ENCODE measurements at regions not wholly inside any gene's neighbourhood (a gene's known extent, or its start where the extent isn't known, plus 50 kb on each side); places are given as distances from the start of the nearest gene placed in this dataset.

GRCh38 chr17:33438139-33438538 lies 145.0 kb upstream of the ASIC2 start:
- TF ChIP-seq GATA3 (IDR thresholded peaks at IDR 0.05; ENCODE audit: low read depth, low read length) (no peak), GATA2 (IDR thresholded peaks at IDR 0.05; ENCODE audit: low read depth, low read length) (no peak)

- TF ChIP-seq GATA3 (IDR thresholded peaks at IDR 0.05; ENCODE audit: low read depth, low read length) = no peak
- TF ChIP-seq GATA2 (IDR thresholded peaks at IDR 0.05; ENCODE audit: low read depth, low read length) = no peak
Measured at GRCh38 chr17:33438578-33438977, 145.5 kb upstream of the ASIC2 start.

GRCh38 chr17:33442320-33442719 lies 149.2 kb upstream of the ASIC2 start:
- TF ChIP-seq GATA3 (IDR thresholded peaks at IDR 0.05; ENCODE audit: low read depth, low read length) = no peak
- TF ChIP-seq GATA2 (IDR thresholded peaks at IDR 0.05; ENCODE audit: low read depth, low read length) = no peak

GRCh38 chr17:33444731-33445130 lies 151.6 kb upstream of the ASIC2 start:
- TF ChIP-seq GATA3 (IDR thresholded peaks at IDR 0.05; ENCODE audit: low read depth, low read length) (no peak), GATA2 (IDR thresholded peaks at IDR 0.05; ENCODE audit: low read depth, low read length) (no peak)

- peak; percentile 46 for TF ChIP-seq GATA2 (IDR thresholded peaks at IDR 0.05; ENCODE audit: low read depth, low read length)
- TF ChIP-seq GATA3 (IDR thresholded peaks at IDR 0.05; ENCODE audit: low read depth, low read length) = no peak
Measured at GRCh38 chr17:33447090-33447489, 154.0 kb upstream of the ASIC2 start.

- TF ChIP-seq GATA3 (IDR thresholded peaks at IDR 0.05; ENCODE audit: low read depth, low read length) = no peak
- no peak for TF ChIP-seq GATA2 (IDR thresholded peaks at IDR 0.05; ENCODE audit: low read depth, low read length)
Measured at GRCh38 chr17:33451221-33451620, 158.1 kb upstream of the ASIC2 start.

- TF ChIP-seq GATA3 (IDR thresholded peaks at IDR 0.05; ENCODE audit: low read depth, low read length) = no peak
- no peak for TF ChIP-seq GATA2 (IDR thresholded peaks at IDR 0.05; ENCODE audit: low read depth, low read length)
Measured at GRCh38 chr17:33457477-33457876, 164.4 kb upstream of the ASIC2 start.

GRCh38 chr17:33459078-33459940 lies 166.2 kb upstream of the ASIC2 start:
- TF ChIP-seq GATA3 (IDR thresholded peaks at IDR 0.05; ENCODE audit: low read depth, low read length) (no peak), GATA2 (IDR thresholded peaks at IDR 0.05; ENCODE audit: low read depth, low read length) (no peak)

GRCh38 chr17:33460781-33461450 lies 167.8 kb upstream of the ASIC2 start:
- TF ChIP-seq GATA2 (IDR thresholded peaks at IDR 0.05; ENCODE audit: low read depth, low read length) (no peak), GATA3 (IDR thresholded peaks at IDR 0.05; ENCODE audit: low read depth, low read length) (no peak)

GRCh38 chr17:33463887-33464286 lies 170.8 kb upstream of the ASIC2 start:
- TF ChIP-seq GATA2 (IDR thresholded peaks at IDR 0.05; ENCODE audit: low read depth, low read length) (no peak), GATA3 (IDR thresholded peaks at IDR 0.05; ENCODE audit: low read depth, low read length) (no peak)

- TF ChIP-seq GATA2 (IDR thresholded peaks at IDR 0.05; ENCODE audit: low read depth, low read length) (no peak), GATA3 (IDR thresholded peaks at IDR 0.05; ENCODE audit: low read depth, low read length) (no peak)
Measured at GRCh38 chr17:33464669-33465280, 171.7 kb upstream of the ASIC2 start.

GRCh38 chr17:33469421-33469820 lies 176.3 kb upstream of the ASIC2 start:
- TF ChIP-seq GATA2 (IDR thresholded peaks at IDR 0.05; ENCODE audit: low read depth, low read length) = no peak
- TF ChIP-seq GATA3 (IDR thresholded peaks at IDR 0.05; ENCODE audit: low read depth, low read length) = no peak

GRCh38 chr17:33469911-33470310 lies 176.8 kb upstream of the ASIC2 start:
- TF ChIP-seq GATA2 (IDR thresholded peaks at IDR 0.05; ENCODE audit: low read depth, low read length) = no peak
- TF ChIP-seq GATA3 (IDR thresholded peaks at IDR 0.05; ENCODE audit: low read depth, low read length) = no peak

GRCh38 chr17:33473061-33473460 lies 180.0 kb upstream of the ASIC2 start:
- TF ChIP-seq GATA3 (IDR thresholded peaks at IDR 0.05; ENCODE audit: low read depth, low read length) (no peak), GATA2 (IDR thresholded peaks at IDR 0.05; ENCODE audit: low read depth, low read length) (no peak)
